Fibroblast of skin of left quadriceps (primary cell): ENCODE measurements at regions not wholly inside any gene's neighbourhood (a gene's known extent, or its start where the extent isn't known, plus 50 kb on each side); places are given as distances from the start of the nearest gene placed in this dataset.

Experiments
- DNase-seq, 2 experiments: peaks; one replicate each; pipeline ENCODE4 v3.0.0-alpha.2; 2013; ENCODE audit warnings: low read depth in 2 of 2

- DNase-seq: no peak
These were observed 71.4 kb upstream of the GLS start for GRCh38 chr2:190809139-190809764.

DNA sequence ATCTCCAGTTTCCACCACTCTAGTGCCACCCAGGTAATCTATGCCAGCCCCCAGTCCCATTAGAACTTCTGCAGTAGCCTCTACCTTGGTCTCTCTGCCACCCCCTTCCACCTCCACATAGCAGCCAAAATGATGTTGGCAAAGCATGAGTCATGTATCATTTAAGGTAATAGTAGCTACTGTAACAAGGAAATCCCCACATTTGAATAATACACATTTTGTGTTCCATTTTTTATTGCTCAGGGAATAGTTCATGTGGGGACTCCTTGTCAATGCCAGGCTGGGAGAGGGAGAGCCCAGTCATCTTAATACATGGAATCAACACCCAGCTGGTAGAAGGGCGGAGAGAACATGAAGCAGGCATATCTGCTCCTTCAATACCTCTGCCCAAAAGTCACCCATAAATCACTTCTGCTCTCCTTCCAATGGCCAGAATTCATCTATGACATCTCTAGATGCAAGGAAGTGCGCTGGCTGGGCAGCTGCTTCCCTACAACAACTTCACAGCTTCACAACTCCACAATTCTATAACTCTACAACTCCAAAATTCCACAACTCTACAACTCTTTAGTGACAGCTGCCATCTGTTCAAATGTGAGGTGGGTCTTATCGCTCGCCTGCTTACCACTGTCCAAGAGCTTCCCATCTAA, 70.6 kb upstream of the GLS start:
- DNase-seq: no peak

DNA sequence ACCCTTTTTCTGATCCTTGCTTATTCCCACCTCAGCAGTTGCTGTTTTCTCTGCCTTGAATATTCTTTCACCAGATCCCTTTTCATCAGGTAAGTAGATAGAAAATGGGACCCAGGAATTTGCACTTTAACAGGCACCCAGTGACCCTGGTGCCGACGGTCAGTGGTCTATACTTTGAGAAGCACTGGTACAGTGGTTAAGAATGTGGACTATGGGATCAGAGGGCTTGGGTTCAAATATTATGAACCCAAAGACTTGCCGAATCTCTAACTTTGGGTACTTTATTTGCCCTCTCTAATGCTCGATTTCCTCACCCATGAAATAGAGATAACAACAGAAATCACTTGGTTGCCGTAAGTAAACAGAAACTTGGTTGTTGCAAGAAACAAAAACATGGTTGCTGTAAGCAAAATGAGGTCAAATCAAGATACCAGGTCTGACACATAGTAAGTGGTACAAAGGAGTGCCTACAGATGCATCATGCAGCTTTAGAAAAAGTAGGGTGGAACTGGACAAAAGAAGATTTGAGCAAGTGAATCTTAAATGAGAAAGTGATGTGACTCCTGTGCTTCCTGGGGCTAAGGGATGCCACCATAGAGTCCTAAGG, 69.5 kb upstream of the GLS start:
- DNase-seq: no peak

- DNase-seq: no peak
These were observed 68.8 kb upstream of the GLS start for GRCh38 chr2:190811811-190812210.

GRCh38 chr2:190812506-190813294, 67.9 kb upstream of the GLS start:
- DNase-seq: peak; percentile 61 to 66

DNA sequence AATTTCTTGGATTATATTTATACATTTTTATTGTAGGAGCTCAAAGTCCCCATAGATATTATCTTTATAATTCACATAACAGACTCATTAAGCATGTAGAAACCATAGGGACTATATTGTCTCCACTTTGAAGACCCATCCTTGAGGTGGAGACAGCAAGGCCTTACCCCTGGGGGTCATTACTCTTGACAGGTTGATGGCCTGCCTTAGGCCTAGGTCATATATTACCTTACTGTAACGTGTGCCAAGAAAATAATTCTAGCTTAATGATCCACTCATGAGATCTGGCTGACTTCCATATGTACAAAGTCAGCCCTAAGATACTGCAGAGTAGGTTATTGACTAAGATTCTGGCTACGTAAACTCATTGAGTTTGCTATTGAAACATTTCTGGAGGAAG, 65.4 kb upstream of the GLS start:
- no peak for DNase-seq

GRCh38 chr2:190817082-190817481, 63.5 kb upstream of the GLS start:
- no peak for DNase-seq

- DNase-seq: peak; percentile 88 to 89
These were observed 60.8 kb upstream of the GLS start for GRCh38 chr2:190819840-190820301.

DNA sequence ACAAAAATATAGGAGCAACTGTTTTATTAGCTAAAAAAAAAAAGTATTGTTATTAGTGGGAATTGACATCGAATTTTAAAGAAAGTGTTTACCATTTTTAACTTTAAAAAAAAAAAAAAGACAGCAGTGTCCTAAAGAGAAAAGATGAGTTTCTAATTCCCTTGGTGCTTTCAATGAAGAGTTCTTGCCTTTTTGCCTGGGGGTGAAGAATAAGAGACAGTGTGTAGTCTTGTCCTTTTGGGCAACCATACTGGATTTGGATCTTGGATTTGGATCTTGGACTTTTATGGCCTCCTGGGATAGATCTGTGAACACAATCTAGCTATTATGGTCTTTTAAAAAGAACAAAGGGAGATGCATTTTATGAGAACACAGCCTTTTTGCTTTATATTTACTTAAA, 60.2 kb upstream of the GLS start:
- no peak for DNase-seq

GRCh38 chr2:190822043-190822442, 58.6 kb upstream of the GLS start:
- DNase-seq: no peak

DNA sequence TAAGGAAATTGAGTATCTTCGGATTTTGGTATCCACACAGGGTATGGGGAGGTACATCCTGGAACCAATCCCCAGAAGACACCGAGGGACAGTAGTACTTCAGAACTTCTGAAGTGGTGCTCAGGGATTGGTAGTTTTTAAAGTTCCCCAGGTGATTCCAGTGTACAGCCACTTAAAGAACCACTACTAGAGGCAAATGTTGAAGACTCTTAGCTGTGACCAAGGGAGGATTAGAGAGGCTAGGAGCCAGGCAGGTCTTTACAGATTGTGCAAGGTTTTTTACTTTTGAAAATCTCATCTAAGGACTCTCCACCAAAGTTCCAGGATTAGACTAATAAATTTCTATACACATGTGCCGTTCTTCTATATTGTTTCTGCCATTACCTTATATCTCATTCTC, 52.9 kb upstream of the GLS start:
- no peak for DNase-seq

GRCh38 chr2:190829642-190830041, 51.0 kb upstream of the GLS start:
- no peak for DNase-seq
